Esophagus mucosa (tissue), 1 donor: ENCODE measurements at regions not wholly inside any gene's neighbourhood (a gene's known extent, or its start where the extent isn't known, plus 50 kb on each side); places are given as distances from the start of the nearest gene placed in this dataset.

Experiments used
- ATAC-seq: fragments of 200-7000 bp; cut with Tn5 transposase; one replicate; pipeline ENCODE4 v1.9.1; 2020
- donor health status: DM: yes; HTN: yes; CAD: no.

- ATAC-seq: peak; percentile 49
These were observed 279.7 kb downstream of the NPR3 start for GRCh38 chr5:32990593-32991420.

DNA sequence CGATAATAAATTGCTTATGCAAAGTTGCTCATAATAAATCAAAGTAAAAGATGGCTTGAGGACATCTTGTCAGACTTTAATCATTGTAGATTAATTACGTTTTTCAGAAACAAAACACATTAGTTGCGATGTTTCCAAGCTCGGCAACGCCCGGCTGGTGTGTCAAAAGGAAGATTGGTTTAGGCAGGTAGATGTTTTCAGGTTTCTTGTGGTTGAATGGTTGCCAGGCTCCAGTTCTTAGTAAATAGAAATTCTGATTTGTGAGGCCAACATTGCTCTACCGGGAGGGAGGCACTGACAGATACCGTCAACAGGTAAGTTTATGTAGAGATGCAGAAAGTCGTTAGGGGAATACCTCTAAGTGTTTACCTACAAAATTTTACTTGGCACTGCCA is 280.3 kb downstream of the NPR3 start:
- peak; percentile 67 for ATAC-seq

GRCh38 chr5:32996336-32996735 is 285.2 kb downstream of the NPR3 start:
- ATAC-seq: no peak

GRCh38 chr5:33008751-33009418 is 297.8 kb downstream of the NPR3 start:
- peak; percentile 59 for ATAC-seq

DNA sequence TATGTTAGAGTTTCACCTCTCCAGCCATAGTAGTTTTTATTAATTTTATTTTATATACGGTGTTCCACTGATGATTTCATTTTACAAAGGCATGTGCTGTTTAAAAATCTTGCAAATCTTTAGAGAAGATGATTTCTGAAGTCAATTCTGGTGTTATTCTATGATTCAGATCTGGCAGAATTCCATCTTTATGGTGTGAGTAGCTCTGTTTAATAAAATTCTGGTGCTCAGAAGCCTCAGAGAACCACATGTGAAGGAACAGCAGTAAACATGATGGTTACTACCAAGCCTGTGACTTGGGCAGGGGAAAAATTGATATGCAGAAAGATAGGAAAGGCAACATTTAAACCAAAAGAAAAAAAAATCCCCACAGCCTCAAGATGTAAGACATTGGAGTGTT is 299.7 kb downstream of the NPR3 start:
- ATAC-seq: no peak

DNA sequence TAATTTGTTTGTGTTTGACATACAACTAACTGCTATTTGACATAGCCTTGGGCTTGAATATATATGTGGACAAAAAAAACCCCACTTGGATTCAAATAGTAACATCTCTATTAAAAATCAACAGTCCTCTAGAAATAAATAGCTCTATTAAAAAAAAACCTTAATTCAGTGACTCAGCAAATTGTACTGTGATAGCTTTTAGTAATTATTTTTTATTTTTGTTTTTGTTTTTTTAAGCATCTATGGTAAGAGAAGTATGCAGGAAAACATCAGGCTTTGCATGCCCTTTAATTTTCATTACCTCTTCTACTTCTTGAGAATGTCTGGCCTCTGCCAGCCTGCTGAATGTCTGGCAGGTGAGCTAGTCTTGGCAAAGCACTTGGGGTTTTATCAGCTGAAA is 300.7 kb downstream of the NPR3 start:
- ATAC-seq: no peak

DNA sequence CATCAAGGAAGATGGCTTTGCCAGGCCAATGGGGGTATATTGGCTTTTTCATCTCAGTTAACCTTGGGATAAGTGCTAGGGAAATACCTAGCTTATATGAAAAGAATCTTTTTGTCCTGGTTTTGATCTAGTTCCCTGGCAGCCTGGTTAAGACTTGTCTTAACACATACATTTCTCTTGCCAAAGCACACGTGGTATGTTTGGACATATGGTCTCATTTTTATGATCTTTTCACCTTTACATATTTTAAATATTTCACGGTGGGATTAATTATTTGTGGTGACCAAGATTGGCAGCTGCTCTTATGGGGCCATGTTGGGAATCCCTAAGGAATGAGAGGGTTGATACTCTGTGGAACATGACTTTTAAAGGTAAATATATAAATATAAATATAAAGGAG is 312.5 kb downstream of the NPR3 start:
- no peak for ATAC-seq

DNA sequence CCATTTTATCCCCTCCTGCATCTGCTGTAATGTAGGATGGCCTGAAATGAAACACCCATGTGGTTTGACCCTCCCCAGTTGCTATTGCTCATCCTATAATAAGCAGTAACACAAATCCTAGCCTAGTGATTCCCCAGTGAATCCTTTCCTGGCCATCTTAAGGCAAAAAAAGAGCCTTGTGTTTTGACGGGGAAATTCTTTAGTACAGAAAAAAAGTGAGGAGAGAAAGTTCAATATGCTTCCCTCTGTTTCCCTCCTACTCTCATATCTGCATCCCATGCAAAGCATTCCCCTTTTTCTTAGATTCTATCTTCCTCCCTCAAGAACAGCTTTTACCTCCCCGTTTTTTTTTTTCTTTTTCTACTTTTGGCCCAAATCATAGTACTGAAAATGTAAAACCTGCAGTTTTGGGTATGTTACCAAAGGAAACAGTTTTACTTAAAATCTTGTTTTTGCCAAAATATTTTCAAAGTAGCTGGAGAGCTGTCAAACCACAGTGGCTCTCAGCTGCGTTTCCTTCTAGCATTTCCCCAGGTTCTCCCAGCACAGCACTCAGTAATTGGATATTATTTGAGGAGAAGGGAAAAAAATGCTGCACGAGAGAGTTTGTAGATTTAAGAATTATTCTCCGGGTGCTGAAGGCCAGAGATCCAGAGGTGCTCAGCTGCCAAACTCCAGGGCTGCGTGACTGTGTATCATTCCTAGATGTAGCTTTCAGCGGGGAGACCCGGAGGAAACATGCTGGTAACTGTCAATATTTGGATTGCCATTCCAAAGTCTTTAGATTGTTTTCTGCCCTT is 321.4 kb downstream of the NPR3 start:
- no peak for ATAC-seq

DNA sequence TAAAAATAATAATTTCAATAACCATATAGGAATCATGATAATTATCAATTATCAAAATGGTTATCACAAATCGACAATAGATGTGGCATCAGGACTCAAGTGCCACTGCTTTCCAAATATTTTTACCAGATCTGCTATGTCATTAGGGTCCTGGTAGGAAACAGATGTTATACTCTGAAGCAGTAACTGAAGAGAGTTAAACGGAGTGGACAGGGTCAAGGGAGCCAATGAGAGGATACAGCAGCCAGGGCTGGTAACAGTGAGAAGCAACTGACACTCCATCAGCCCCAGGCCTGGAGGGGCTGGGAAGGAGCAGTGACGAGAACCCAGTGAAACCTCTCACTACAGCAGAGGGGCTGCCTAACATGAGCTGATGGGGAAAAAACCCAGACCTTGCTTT is 322.4 kb downstream of the NPR3 start:
- no peak for ATAC-seq

GRCh38 chr5:33034777-33035176 is 323.7 kb downstream of the NPR3 start:
- ATAC-seq: no peak

DNA sequence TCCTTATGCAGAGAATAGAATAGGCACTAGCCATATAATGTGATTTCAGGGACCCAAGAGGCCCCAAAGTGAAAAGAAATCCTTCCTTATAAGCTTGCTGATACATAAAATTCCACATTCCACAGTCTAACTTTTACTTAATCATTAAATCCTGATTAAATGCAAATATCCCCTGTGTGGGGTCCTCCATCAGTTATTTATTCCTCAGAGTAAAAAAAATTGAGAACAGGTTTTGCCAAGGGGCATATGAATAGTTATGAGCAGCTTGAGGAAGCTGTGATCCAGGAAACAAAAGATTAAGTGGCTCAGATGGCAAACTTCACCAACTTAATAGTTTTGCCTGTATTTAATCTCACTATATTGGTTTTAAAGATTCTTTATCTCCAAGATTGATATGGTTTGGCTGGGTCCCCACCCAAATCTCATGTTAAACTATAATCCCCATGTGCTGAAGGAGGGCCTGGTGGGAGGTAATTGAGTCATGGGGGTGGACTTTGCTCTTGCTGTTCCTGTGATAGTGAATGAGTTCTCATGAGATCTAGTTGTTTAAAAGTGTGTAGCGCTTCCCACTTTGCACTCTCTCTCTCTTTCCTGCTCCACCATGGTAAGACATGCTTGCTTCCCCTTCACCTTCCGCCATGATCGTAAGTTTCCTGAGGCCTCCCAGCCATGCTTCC is 324.9 kb downstream of the NPR3 start:
- ATAC-seq: no peak

GRCh38 chr5:33037076-33037475 is 326.0 kb downstream of the NPR3 start:
- no peak for ATAC-seq

- peak; percentile 13 for ATAC-seq
These were observed 330.5 kb downstream of the NPR3 start for GRCh38 chr5:33041586-33041985.

GRCh38 chr5:33043343-33043997 is 332.3 kb downstream of the NPR3 start:
- no peak for ATAC-seq

DNA sequence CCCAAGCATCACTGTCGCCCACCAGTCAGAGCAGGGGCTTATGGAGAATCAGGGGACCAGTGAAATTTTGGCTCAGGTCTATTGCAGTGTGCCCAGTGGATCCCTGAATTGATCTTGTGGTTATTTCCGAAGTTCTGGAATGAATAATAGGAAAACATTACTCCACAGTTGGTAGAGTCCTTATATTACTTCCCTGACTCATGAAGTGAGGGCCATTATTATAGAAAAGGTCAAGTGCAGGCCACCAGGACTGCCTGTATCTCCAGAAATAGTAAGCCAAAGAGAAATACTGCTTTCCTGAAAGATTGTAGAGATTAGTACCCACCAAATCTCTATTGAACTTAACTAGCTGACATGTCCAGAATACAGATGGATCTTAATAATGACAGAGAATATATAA is 335.0 kb downstream of the NPR3 start:
- ATAC-seq: no peak

- no peak for ATAC-seq
These were observed 337.2 kb downstream of the NPR3 start for GRCh38 chr5:33048315-33048714.

- ATAC-seq: peak; percentile 58
These were observed 338.2 kb downstream of the NPR3 start for GRCh38 chr5:33049298-33049697.

- peak; percentile 95 for ATAC-seq
These were observed 338.7 kb downstream of the NPR3 start for GRCh38 chr5:33049842-33050241.

GRCh38 chr5:33059081-33059480 is 348.0 kb downstream of the NPR3 start:
- ATAC-seq: no peak

GRCh38 chr5:33065131-33065530 is 354.0 kb downstream of the NPR3 start:
- ATAC-seq: no peak

DNA sequence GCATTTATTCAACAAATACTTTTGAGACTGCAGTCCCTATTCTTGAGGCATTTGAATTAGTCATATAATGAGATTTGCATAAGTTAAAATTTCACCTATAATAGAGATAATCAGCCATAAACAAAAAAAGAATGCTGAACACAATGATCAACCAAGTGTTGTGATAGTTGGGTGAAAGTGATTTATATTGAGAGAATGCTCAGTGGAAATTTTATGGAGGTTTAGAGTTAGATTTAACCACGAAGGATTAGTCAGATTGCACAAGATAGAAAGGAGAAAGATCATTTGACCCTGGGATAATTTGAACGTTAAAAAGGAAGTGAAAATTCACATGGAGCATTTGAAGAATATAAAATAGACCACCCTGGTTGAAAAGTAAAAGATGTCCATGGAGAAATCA is 356.2 kb downstream of the NPR3 start:
- ATAC-seq: no peak

- ATAC-seq: peak; percentile 92
These were observed 357.7 kb downstream of the NPR3 start for GRCh38 chr5:33068786-33069185.
